Thyroid gland (tissue), 4 donors: ENCODE measurements at regions not wholly inside any gene's neighbourhood (a gene's known extent, or its start where the extent isn't known, plus 50 kb on each side); places are given as distances from the start of the nearest gene placed in this dataset.

Experiments
- DNase-seq, 2 donors: peaks; one replicate each; pipeline ENCODE4 v3.0.0-alpha.2; 2019
- H3K27ac ChIP-seq, 3 donors: fragments of 200-600 bp; sonication (generic); 1 replicate in 2 of 3; 2 replicates in 1 of 3; pipeline ENCODE4 v1.5.1; 2016 to 2019; ENCODE audit warnings: mild to moderate bottlenecking in 1 of 3, moderate library complexity in 1 of 3
- H3K27me3 ChIP-seq: fragments of 200-600 bp; sonication (generic); one replicate; pipeline ENCODE4 v1.5.1; 2019
- H3K36me3 ChIP-seq, 2 donors: fragments of 200-600 bp; sonication (generic); one replicate each; pipeline ENCODE4 v1.5.1; 2016 to 2019
- H3K4me1 ChIP-seq, 2 donors: fragments of 200-600 bp; sonication (generic); one replicate each; pipeline ENCODE4 v1.5.1; 2017 to 2019
- H3K4me3 ChIP-seq, 3 donors: fragments of 200-600 bp; sonication (generic); replicated peaks in 1 of 3; 1 replicate in 2 of 3; 2 replicates in 1 of 3; pipeline ENCODE4 v1.5.1; 2016; ENCODE audit warnings: mild to moderate bottlenecking in 1 of 3
- H3K9me3 ChIP-seq: fragments of 200-600 bp; sonication (generic); one replicate; pipeline ENCODE4 v1.5.1; 2017
- CTCF ChIP-seq, 6 experiments: fragments of 200-600 bp in 3 of 6; fragments of 450-650 bp in 3 of 6; sonication (generic) in 3 of 6; IDR thresholded peaks; one replicate each; pipeline ENCODE4 v1.5.1; 2016 to 2019; ENCODE audit warnings: antibody characterized with exemption in 6 of 6, mild to moderate bottlenecking in 2 of 6, inconsistent platforms in 1 of 6, moderate library complexity in 1 of 6
- POLR2A ChIP-seq, 2 donors: fragments of 450-650 bp; IDR thresholded peaks; one replicate each; pipeline ENCODE4 v1.6.1; 2017; ENCODE audit warnings: antibody characterized with exemption in 2 of 2, mild to moderate bottlenecking in 2 of 2, moderate library complexity in 1 of 2
- WGBS, 2 donors: methylation state at CpG; one replicate each; pipeline ENCODE4 v1.1.5; 2017; 5-methylcytosine and 5-hydroxymethylcytosine counted together
- intact Hi-C: fragments of 100-400 bp; cut with DNase I; formaldehyde crosslinking; loops from one replicate; pipeline ENCODE4 v1.15.1; 2023

GRCh38 chr15:56798639-56799038 lies 65.3 kb upstream of the ZNF280D start:
- Histone ChIP-seq H3K27ac (no peak overlapping the region), H3K27me3 (no peaks in the 10 kb centered on the region), H3K4me1 (no peaks in the 10 kb centered on the region), H3K36me3 (no peaks in the 10 kb centered on the region), H3K9me3 (no peaks in the 10 kb centered on the region), H3K4me3 (no peak overlapping the region)
- WGBS, 2 donors = 90 to 93% methylated on average over 6 of the region's 6 CpGs
- DNase-seq = no peak
- TF ChIP-seq POLR2A (IDR thresholded peaks at IDR 0.05) (no peak), CTCF (IDR thresholded peaks at IDR 0.05) (no peak)
- intact Hi-C loops = no loop called here

GRCh38 chr15:56797720-56798275 lies 64.5 kb upstream of the ZNF280D start:
- Histone ChIP-seq H3K27me3 (no peaks in the 10 kb centered on the region), H3K9me3 (no peaks in the 10 kb centered on the region), H3K36me3 (no peaks in the 10 kb centered on the region), H3K4me1 (no peaks in the 10 kb centered on the region), H3K27ac (no peak overlapping the region), H3K4me3 (no peak overlapping the region)
- WGBS, 2 donors = 69 to 73% methylated on average over 1 of the region's 1 CpG
- TF ChIP-seq POLR2A (IDR thresholded peaks at IDR 0.05) = no peak
- no peak for TF ChIP-seq CTCF (IDR thresholded peaks at IDR 0.05)
- DNase-seq = no peak
- intact Hi-C loops = no loop called here

GRCh38 chr15:56795502-56795901 lies 62.2 kb upstream of the ZNF280D start:
- Histone ChIP-seq H3K27me3 (no peaks in the 10 kb centered on the region), H3K9me3 (no peaks in the 10 kb centered on the region), H3K27ac (no peak overlapping the region), H3K36me3 (no peaks in the 10 kb centered on the region), H3K4me1 (no peaks in the 10 kb centered on the region), H3K4me3 (no peak overlapping the region)
- intact Hi-C loops = no loop called here
- no peak for DNase-seq
- TF ChIP-seq POLR2A (IDR thresholded peaks at IDR 0.05) (no peak), CTCF (IDR thresholded peaks at IDR 0.05) (no peak)
- WGBS, 2 donors = 79 to 85% methylated on average over 4 of the region's 4 CpGs

GRCh38 chr15:56794553-56795329 lies 61.4 kb upstream of the ZNF280D start:
- TF ChIP-seq POLR2A (IDR thresholded peaks at IDR 0.05) (no peak), CTCF (IDR thresholded peaks at IDR 0.05) (no peak)
- H3K9me3 ChIP-seq = no peaks in the 10 kb centered on the region
- H3K4me3 ChIP-seq = no peak overlapping the region
- no peak overlapping the region for H3K27ac ChIP-seq
- H3K4me1 ChIP-seq = no peaks in the 10 kb centered on the region
- H3K27me3 ChIP-seq = no peaks in the 10 kb centered on the region
- intact Hi-C loops = no loop called here
- DNase-seq = no peak
- no peaks in the 10 kb centered on the region for H3K36me3 ChIP-seq
- WGBS, 2 donors = 77 to 87% methylated on average over 5 of the region's 5 CpGs

GRCh38 chr15:56794165-56794552 lies 60.9 kb upstream of the ZNF280D start:
- TF ChIP-seq POLR2A (IDR thresholded peaks at IDR 0.05) = no peak
- no peak for TF ChIP-seq CTCF (IDR thresholded peaks at IDR 0.05)
- no peak for DNase-seq
- WGBS, 2 donors = 54 to 56% methylated on average over 1 of the region's 1 CpG
- no peaks in the 10 kb centered on the region for H3K36me3 ChIP-seq
- no peaks in the 10 kb centered on the region for H3K9me3 ChIP-seq
- intact Hi-C loops = no loop called here
- no peak overlapping the region for H3K4me3 ChIP-seq
- no peak overlapping the region for H3K27ac ChIP-seq
- no peaks in the 10 kb centered on the region for H3K4me1 ChIP-seq
- H3K27me3 ChIP-seq = no peaks in the 10 kb centered on the region
